ENCODE measurements at regions not wholly inside any gene's neighbourhood (a gene's known extent, or its start where the extent isn't known, plus 50 kb on each side); places are given as distances from the start of the nearest gene placed in this dataset.

DNA sequence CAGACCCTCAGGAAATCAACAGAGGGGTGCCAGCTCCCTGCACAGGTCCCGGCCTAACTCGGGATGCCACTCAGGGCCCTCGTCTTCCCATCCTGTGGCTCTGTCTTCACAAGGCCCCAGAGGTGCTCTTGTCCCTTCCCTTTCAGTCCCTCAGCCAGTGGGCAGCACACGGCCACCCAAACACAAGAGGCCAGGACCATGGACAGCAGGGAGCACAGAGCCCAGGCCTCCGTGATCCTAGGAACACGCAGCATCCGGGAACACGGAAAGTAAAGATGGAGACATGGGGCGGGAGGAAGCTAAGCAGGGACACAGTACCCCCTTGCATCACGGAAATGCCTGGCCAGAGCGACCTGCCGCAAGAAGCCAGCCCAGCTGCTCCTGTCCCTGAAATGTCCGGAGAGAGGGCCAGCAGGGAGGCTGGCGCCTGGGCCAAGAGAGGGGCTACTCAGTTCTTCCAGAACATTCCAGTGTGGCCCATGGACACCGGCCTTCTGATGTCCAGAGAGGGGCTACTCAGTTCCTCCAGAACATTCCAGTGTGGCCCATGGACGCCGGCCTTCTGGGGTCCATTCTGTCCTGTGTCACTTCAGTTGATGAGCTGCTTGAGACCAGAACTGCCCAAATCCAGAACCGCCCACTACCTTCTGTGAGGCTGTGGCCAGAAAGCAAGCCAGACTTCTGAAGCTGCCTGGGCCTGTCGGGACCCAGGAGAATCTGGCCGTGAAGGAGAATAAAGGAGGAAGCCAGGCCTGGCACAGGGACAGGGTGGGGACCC lies 274.0 kb downstream of the BRD1 start:
- TF ChIP-seq, protein P1, sequence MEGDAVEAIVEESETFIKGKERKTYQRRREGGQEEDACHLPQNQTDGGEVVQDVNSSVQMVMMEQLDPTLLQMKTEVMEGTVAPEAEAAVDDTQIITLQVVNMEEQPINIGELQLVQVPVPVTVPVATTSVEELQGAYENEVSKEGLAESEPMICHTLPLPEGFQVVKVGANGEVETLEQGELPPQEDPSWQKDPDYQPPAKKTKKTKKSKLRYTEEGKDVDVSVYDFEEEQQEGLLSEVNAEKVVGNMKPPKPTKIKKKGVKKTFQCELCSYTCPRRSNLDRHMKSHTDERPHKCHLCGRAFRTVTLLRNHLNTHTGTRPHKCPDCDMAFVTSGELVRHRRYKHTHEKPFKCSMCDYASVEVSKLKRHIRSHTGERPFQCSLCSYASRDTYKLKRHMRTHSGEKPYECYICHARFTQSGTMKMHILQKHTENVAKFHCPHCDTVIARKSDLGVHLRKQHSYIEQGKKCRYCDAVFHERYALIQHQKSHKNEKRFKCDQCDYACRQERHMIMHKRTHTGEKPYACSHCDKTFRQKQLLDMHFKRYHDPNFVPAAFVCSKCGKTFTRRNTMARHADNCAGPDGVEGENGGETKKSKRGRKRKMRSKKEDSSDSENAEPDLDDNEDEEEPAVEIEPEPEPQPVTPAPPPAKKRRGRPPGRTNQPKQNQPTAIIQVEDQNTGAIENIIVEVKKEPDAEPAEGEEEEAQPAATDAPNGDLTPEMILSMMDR (IDR thresholded peaks at IDR 0.05; ENCODE audit: insufficient read depth, low read length), result no peak
- TF ChIP-seq POLR2AphosphoS5 (IDR thresholded peaks at IDR 0.05; ENCODE audit: low read depth) (no peak), GABPA (IDR thresholded peaks at IDR 0.05; ENCODE audit: low read depth) (no peak)
- TF ChIP-seq, protein P2, sequence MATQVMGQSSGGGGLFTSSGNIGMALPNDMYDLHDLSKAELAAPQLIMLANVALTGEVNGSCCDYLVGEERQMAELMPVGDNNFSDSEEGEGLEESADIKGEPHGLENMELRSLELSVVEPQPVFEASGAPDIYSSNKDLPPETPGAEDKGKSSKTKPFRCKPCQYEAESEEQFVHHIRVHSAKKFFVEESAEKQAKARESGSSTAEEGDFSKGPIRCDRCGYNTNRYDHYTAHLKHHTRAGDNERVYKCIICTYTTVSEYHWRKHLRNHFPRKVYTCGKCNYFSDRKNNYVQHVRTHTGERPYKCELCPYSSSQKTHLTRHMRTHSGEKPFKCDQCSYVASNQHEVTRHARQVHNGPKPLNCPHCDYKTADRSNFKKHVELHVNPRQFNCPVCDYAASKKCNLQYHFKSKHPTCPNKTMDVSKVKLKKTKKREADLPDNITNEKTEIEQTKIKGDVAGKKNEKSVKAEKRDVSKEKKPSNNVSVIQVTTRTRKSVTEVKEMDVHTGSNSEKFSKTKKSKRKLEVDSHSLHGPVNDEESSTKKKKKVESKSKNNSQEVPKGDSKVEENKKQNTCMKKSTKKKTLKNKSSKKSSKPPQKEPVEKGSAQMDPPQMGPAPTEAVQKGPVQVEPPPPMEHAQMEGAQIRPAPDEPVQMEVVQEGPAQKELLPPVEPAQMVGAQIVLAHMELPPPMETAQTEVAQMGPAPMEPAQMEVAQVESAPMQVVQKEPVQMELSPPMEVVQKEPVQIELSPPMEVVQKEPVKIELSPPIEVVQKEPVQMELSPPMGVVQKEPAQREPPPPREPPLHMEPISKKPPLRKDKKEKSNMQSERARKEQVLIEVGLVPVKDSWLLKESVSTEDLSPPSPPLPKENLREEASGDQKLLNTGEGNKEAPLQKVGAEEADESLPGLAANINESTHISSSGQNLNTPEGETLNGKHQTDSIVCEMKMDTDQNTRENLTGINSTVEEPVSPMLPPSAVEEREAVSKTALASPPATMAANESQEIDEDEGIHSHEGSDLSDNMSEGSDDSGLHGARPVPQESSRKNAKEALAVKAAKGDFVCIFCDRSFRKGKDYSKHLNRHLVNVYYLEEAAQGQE (IDR thresholded peaks at IDR 0.05; ENCODE audit: insufficient replicate concordance, low read depth), result peak; percentile 89

Data from HL-60 (cell line).